ENCODE measurements at regions not wholly inside any gene's neighbourhood (a gene's known extent, or its start where the extent isn't known, plus 50 kb on each side); places are given as distances from the start of the nearest gene placed in this dataset.

- no peak for TF ChIP-seq RCOR1 (IDR thresholded peaks at IDR 0.05; ENCODE audit: low read length)
- TF ChIP-seq FOSL2 (IDR thresholded peaks at IDR 0.05; ENCODE audit: borderline replicate concordance, low read depth), result no peak
- TF ChIP-seq, protein P1, sequence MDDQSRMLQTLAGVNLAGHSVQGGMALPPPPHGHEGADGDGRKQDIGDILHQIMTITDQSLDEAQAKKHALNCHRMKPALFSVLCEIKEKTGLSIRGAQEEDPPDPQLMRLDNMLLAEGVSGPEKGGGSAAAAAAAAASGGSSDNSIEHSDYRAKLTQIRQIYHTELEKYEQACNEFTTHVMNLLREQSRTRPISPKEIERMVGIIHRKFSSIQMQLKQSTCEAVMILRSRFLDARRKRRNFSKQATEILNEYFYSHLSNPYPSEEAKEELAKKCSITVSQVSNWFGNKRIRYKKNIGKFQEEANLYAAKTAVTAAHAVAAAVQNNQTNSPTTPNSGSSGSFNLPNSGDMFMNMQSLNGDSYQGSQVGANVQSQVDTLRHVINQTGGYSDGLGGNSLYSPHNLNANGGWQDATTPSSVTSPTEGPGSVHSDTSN (IDR thresholded peaks at IDR 0.05), result no peak
- no peak for TF ChIP-seq NFIC (IDR thresholded peaks at IDR 0.05; ENCODE audit: borderline replicate concordance)
These were observed 142.0 kb downstream of the ZNF608 start (continued) for GRCh38 chr5:124604419-124604818.

DNA sequence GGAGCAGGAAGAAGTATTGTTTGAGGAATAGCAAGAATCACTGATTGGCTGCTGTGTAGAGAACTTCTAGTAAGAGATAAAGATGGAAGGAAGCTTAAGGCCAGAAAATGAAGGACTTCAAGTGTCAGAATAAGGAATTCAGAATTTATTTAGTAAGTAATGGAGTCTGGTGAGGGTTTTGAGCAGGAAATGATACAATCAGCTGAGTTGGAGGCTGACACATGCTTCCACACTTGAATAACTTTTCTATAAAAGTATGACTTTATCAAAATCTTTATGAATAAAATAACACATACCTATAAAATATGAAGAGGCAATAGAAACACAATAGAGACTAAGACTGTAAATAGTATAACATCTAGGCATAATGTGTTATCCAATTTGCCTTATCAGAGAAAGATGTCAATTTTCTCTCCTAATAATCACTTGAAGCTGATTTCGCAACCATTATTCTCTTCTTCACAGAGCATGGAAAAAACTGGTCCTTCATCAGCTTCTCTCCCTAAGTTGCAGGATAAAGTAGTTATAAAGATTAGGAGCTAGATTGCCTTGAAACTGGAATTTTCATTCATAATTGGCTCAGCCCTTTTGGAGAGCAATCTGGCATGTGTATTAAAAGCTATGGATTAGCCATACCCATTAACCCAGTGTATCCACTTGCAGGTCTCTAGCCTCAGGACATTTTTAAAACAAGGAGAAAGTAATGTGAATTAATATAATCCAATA is 143.4 kb downstream of the ZNF608 start:
- POLR2A ChIA-PET, result no interaction called here
- H3K4me3 ChIP-seq (ENCODE audit: low read depth in 2 of 2, low read length in 1 of 2), result no peak overlapping the region
- H3K79me2 ChIP-seq (ENCODE audit: insufficient read depth), result no peaks in the 10 kb centered on the region
- H3K36me3 ChIP-seq (replicated peaks in 1 of 2; ENCODE audit: control insufficient read depth in 1 of 2, insufficient read depth in 2 of 2, low read length in 1 of 2), result no peaks in the 10 kb centered on the region
- no peaks in the 10 kb centered on the region for H3K9me2 ChIP-seq
- no peaks in the 10 kb centered on the region for H3K27me3 ChIP-seq (ENCODE audit: insufficient read depth)
- H3K4me2 ChIP-seq, result no peak overlapping the region
- H3K27ac ChIP-seq (ENCODE audit: low read depth in 2 of 2, low read length in 1 of 2), result peak overlapping the region in 1 of 2 experiments; percentile 12; a peak in 1 of 4 replicates
- no peaks in the 10 kb centered on the region for H3K9me3 ChIP-seq
- H3K9ac ChIP-seq, result no peak overlapping the region
- DNase-seq, result peak; percentile 52
- no peaks in the 10 kb centered on the region for H3F3A ChIP-seq (replicated peaks; ENCODE audit: insufficient read depth)
- WGBS (ENCODE audit: low lambda C conversion rate), result 91% methylated on average over 1 of the region's 1 CpG
- H3K4me1 ChIP-seq (ENCODE audit: control insufficient read depth in 1 of 2, insufficient read depth in 2 of 2, low read depth in 1 of 2, low read length in 1 of 2), result peaks cover 4 to 10% of the 10 kb centered on the region in 2 experiments; a peak in 2 of 4 replicates
- CTCF ChIA-PET, result interaction anchor here (0.6 to 1.5 kb wide), 2 partner anchors 15 to 243 kb away, joined by 3 to 4 read pairs; no protein-coding TSS in a partner anchor
- no peak overlapping the region for H2AFZ ChIP-seq (ENCODE audit: low read depth)
- H4K20me1 ChIP-seq (ENCODE audit: insufficient read depth), result no peaks in the 10 kb centered on the region
- peak; percentile 13; the same call in 1 of the 2 replicates for TF ChIP-seq RAD21 (IDR thresholded peaks at IDR 0.05; ENCODE audit: low read length)
- TF ChIP-seq RCOR1 (IDR thresholded peaks at IDR 0.05; ENCODE audit: low read length), result peak; percentile 55; the same call in 1 of the 2 replicates
- TF ChIP-seq MXI1 (IDR thresholded peaks at IDR 0.05; ENCODE audit: low read depth, low read length), result no peak
- TF ChIP-seq CTCF (IDR thresholded peaks at IDR 0.05), result no peak
- TF ChIP-seq IRF3 (IDR thresholded peaks at IDR 0.05; ENCODE audit: low read depth, low read length), result no peak
- no peak for TF ChIP-seq YY1 (IDR thresholded peaks at IDR 0.05; ENCODE audit: low read depth)
- no peak for TF ChIP-seq NRF1 (IDR thresholded peaks at IDR 0.05; ENCODE audit: low read depth, low read length)
- TF ChIP-seq GATA2 (CRISPR knock-in tag; IDR thresholded peaks at IDR 0.05), result peak; percentile 58
- TF ChIP-seq RXRA (IDR thresholded peaks at IDR 0.05; ENCODE audit: borderline replicate concordance, low read depth), result no peak
- TF ChIP-seq TEAD4 (IDR thresholded peaks at IDR 0.05; ENCODE audit: borderline replicate concordance, insufficient read depth), result no peak
- TF ChIP-seq REST (IDR thresholded peaks at IDR 0.05; ENCODE audit: low read depth, low read length), result no peak
- no peak for TF ChIP-seq USF1 (IDR thresholded peaks at IDR 0.05; ENCODE audit: borderline replicate concordance, low read depth)
- TF ChIP-seq CHD2 (IDR thresholded peaks at IDR 0.05; ENCODE audit: low read length, partially characterized antibody), result no peak
- no peak for TF ChIP-seq NFIC (IDR thresholded peaks at IDR 0.05; ENCODE audit: borderline replicate concordance)
- no peak for TF ChIP-seq FOXJ3 (CRISPR knock-in tag; IDR thresholded peaks at IDR 0.05)
- TF ChIP-seq FOXM1 (IDR thresholded peaks at IDR 0.05; ENCODE audit: low read depth), result no peak
- TF ChIP-seq TAF1 (IDR thresholded peaks at IDR 0.05; ENCODE audit: borderline replicate concordance, low read depth, low read length), result no peak
- TF ChIP-seq EZH2phosphoT487 (IDR thresholded peaks at IDR 0.05; ENCODE audit: borderline replicate concordance, low read depth), result no peak
- TF ChIP-seq SIN3A (IDR thresholded peaks at IDR 0.05; ENCODE audit: borderline replicate concordance, low read depth, low read length), result no peak
- TF ChIP-seq JUND (IDR thresholded peaks at IDR 0.05), result no peak
- TF ChIP-seq SMC3 (IDR thresholded peaks at IDR 0.05; ENCODE audit: low read depth, low read length), result no peak

All from SK-N-SH (cell line).